Liver (tissue), 8 donors: ENCODE measurements at regions not wholly inside any gene's neighbourhood (a gene's known extent, or its start where the extent isn't known, plus 50 kb on each side); places are given as distances from the start of the nearest gene placed in this dataset.
"Not testable (repeated sequence)": the region's sequence is repeated elsewhere in the genome, so short reads cannot be mapped to it uniquely, and the experiment has no call there.

Source experiments
- DNase-seq: peaks from one replicate; pipeline ENCODE4 v3.0.0-alpha.2; 2017; ENCODE audit warnings: low spot score
- H3K27ac ChIP-seq, 2 donors: one replicate each; pipeline ENCODE4 v1.7.0; 2013; ENCODE audit warnings: inconsistent platforms in 2 of 2, low read length in 2 of 2, control low read depth in 1 of 2, low read depth in 1 of 2, mild to moderate bottlenecking in 1 of 2
- H3K27me3 ChIP-seq, 4 donors: one replicate each; pipeline versions ENCODE4 v1.6.1 to v1.7.0; 2013; ENCODE audit warnings: low read length in 3 of 4, inconsistent platforms in 1 of 4, mild to moderate bottlenecking in 1 of 4, moderate library complexity in 1 of 4; ENCODE audit not compliant: control insufficient read depth in 4 of 4, insufficient read depth in 4 of 4
- H3K36me3 ChIP-seq, 4 donors: one replicate each; pipeline versions ENCODE4 v1.6.1 to v1.7.0; 2013; ENCODE audit warnings: low read length in 3 of 4, mild to moderate bottlenecking in 3 of 4, low read depth in 1 of 4, moderate library complexity in 1 of 4; ENCODE audit not compliant: control insufficient read depth in 4 of 4, insufficient read depth in 3 of 4
- H3K4me1 ChIP-seq, 4 donors: one replicate each; pipeline versions ENCODE4 v1.6.1 to v1.7.0; 2013; ENCODE audit warnings: low read length in 3 of 4, mild to moderate bottlenecking in 3 of 4, moderate library complexity in 1 of 4; ENCODE audit not compliant: control insufficient read depth in 4 of 4, insufficient read depth in 4 of 4
- H3K4me3 ChIP-seq, 3 donors: one replicate each; pipeline versions ENCODE4 v1.6.1 to v1.7.0; 2013; ENCODE audit warnings: low read length in 3 of 3, control low read depth in 1 of 3, low read depth in 1 of 3, mild to moderate bottlenecking in 1 of 3
- H3K9ac ChIP-seq, 2 donors: one replicate each; pipeline ENCODE4 v1.7.0; 2013; ENCODE audit warnings: low read length in 2 of 2, mild to moderate bottlenecking in 2 of 2, moderate library complexity in 2 of 2, control low read depth in 1 of 2, low read depth in 1 of 2
- H3K9me3 ChIP-seq, 4 donors: one replicate each; pipeline versions ENCODE4 v1.6.1 to v1.7.0; 2013; ENCODE audit warnings: low read length in 3 of 4; ENCODE audit not compliant: control insufficient read depth in 4 of 4
- EGR1 ChIP-seq, 2 donors: IDR thresholded peaks; 2 replicates each; pipeline ENCODE4 v1.6.1; 2016 to 2018; ENCODE audit warnings: antibody characterized with exemption in 2 of 2, low read depth in 2 of 2
- FOXA1 ChIP-seq: IDR thresholded peaks from 2 replicates; pipeline ENCODE4 v1.6.1; 2016; ENCODE audit warnings: antibody characterized with exemption
- FOXA2 ChIP-seq: IDR thresholded peaks from 2 replicates; pipeline ENCODE4 v1.6.1; 2016; ENCODE audit warnings: antibody characterized with exemption
- GABPA ChIP-seq, 2 donors: IDR thresholded peaks in 1 of 2; conservative IDR thresholded peaks in 1 of 2; 2 replicates each; pipeline ENCODE4 v1.6.1; 2016; ENCODE audit warnings: antibody characterized with exemption in 2 of 2, mild to moderate bottlenecking in 1 of 2, moderate library complexity in 1 of 2
- HNF4A ChIP-seq, 2 donors: conservative IDR thresholded peaks; 2 replicates each; pipeline ENCODE4 v1.6.1; 2016; ENCODE audit warnings: antibody characterized with exemption in 2 of 2, mild to moderate bottlenecking in 2 of 2
- HNF4G ChIP-seq: IDR thresholded peaks from 2 replicates; pipeline ENCODE4 v1.6.1; 2016; ENCODE audit warnings: antibody characterized with exemption
- JUND ChIP-seq, 2 donors: IDR thresholded peaks; 2 replicates each; pipeline ENCODE4 v1.6.1; 2016; ENCODE audit warnings: antibody characterized with exemption in 2 of 2
- NR2F2 ChIP-seq: IDR thresholded peaks from 2 replicates; pipeline ENCODE4 v1.6.1; 2016; ENCODE audit warnings: antibody characterized with exemption
- RAD21 ChIP-seq, 2 donors: IDR thresholded peaks; 2 replicates each; pipeline ENCODE4 v1.6.1; 2016; ENCODE audit warnings: antibody characterized with exemption in 2 of 2, mild to moderate bottlenecking in 2 of 2
- RXRA ChIP-seq, 2 donors: IDR thresholded peaks; 2 replicates each; pipeline ENCODE4 v1.6.1; 2017 to 2018; ENCODE audit warnings: antibody characterized with exemption in 2 of 2, mild to moderate bottlenecking in 1 of 2
- SP1 ChIP-seq: IDR thresholded peaks from 2 replicates; pipeline ENCODE4 v1.6.1; 2018; ENCODE audit warnings: antibody characterized with exemption, mild to moderate bottlenecking
- TAF1 ChIP-seq: conservative IDR thresholded peaks from 2 replicates; pipeline ENCODE4 v1.6.1; 2016; ENCODE audit warnings: antibody characterized with exemption, mild to moderate bottlenecking
- YY1 ChIP-seq: IDR thresholded peaks from 2 replicates; pipeline ENCODE4 v1.6.1; 2016; ENCODE audit warnings: antibody characterized with exemption, mild to moderate bottlenecking
- WGBS: extraction: QIAGEN DNeasy Blood & Tissue Kit; methylation state at CpG from one replicate; pipeline ENCODE4 v1.1.7; 2013; 5-methylcytosine and 5-hydroxymethylcytosine counted together
- TF ChIP-seq, protein P1 (sequence below): IDR thresholded peaks from 2 replicates; pipeline ENCODE4 v1.6.1; 2016; ENCODE audit warnings: antibody characterized with exemption
- TF ChIP-seq, protein P2 (sequence below): IDR thresholded peaks from 2 replicates; pipeline ENCODE4 v1.6.1; 2016; ENCODE audit warnings: antibody characterized with exemption
- TF ChIP-seq, protein P3 (sequence below): IDR thresholded peaks from 2 replicates; pipeline ENCODE4 v1.6.1; 2016; ENCODE audit warnings: antibody characterized with exemption
- TF ChIP-seq, protein P4 (sequence below): IDR thresholded peaks from 2 replicates; pipeline ENCODE4 v1.6.1; 2016; ENCODE audit warnings: antibody characterized with exemption, mild to moderate bottlenecking
- TF ChIP-seq, protein P5 (sequence below): fragments of 150-350 bp; IDR thresholded peaks from 2 replicates; pipeline ENCODE4 v1.5.1; 2017; ENCODE audit warnings: improper control_type of control experiment, low read depth, low read length; ENCODE audit not compliant: missing input control
- donor health status: healthy.
- donor health status: healthy.
- donor health status: healthy.
- donor health status: healthy.
- donor health status: healthy.

DNA sequence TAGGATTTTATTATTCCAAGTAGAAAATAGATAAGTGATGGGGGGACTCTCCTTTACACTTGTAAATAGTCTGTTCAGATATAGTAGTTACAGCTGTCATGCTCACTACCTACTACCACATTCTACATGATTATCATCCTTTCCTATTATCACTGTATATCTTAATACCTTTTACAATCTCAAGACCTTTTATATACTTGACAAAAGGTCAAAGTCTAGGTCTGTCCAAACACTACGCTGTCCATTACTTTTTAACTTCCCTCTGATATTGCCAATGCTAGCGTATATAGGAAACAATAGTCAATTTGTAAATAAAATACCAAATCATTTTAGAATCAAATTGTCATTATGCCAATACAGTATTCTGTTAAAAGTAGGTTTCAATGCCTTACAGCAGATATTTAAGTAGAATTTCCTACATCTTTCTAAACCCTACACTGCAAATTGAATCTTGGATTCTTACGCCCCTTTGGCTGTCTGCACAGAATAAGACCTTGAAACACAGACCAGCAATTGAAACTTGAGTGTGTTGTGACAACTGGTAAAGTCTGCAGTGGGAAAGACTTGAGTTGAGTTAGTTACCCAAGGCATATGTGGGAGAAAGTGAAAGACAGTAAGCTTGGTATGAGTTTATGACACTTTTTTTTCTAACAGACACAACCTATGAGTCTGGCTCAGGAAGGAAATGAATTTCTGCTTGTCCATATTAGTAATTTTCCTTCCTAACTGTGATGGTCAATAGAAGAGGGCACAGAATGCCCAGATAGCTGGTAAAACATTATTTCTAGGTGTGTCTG lies 827.6 kb upstream of the ACO1 start:
- Histone ChIP-seq H3K9me3 (peaks cover 0 to 2% (median 0%) of the 10 kb centered on the region in 4 donors), H3K27ac (no peak overlapping the region), H3K4me1 (no peaks in the 10 kb centered on the region), H3K27me3 (no peaks in the 10 kb centered on the region), H3K9ac (no peak overlapping the region), H3K36me3 (no peaks in the 10 kb centered on the region), H3K4me3 (no peak overlapping the region)
- DNase-seq = no peak
- 84% methylated on average over 3 of the region's 3 CpGs for WGBS
- no peak for TF ChIP-seq FOXA1
- no peak for TF ChIP-seq RAD21 (IDR thresholded peaks at IDR 0.05)
- no peak for TF ChIP-seq HNF4A (conservative IDR thresholded peaks at IDR 0.05)
- TF ChIP-seq JUND (IDR thresholded peaks at IDR 0.05) = no peak
- no peak for TF ChIP-seq GABPA (IDR thresholded peaks at IDR 0.05 in 1 of 2, conservative IDR thresholded peaks at IDR 0.05 in 1 of 2)
- TF ChIP-seq, protein P1, sequence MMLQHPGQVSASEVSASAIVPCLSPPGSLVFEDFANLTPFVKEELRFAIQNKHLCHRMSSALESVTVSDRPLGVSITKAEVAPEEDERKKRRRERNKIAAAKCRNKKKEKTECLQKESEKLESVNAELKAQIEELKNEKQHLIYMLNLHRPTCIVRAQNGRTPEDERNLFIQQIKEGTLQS = no peak
- TF ChIP-seq RXRA (IDR thresholded peaks at IDR 0.05) = no peak
- TF ChIP-seq, protein P2, sequence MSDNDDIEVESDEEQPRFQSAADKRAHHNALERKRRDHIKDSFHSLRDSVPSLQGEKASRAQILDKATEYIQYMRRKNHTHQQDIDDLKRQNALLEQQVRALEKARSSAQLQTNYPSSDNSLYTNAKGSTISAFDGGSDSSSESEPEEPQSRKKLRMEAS = no peak
- no peak for TF ChIP-seq SP1
- no peak for TF ChIP-seq NR2F2

DNA sequence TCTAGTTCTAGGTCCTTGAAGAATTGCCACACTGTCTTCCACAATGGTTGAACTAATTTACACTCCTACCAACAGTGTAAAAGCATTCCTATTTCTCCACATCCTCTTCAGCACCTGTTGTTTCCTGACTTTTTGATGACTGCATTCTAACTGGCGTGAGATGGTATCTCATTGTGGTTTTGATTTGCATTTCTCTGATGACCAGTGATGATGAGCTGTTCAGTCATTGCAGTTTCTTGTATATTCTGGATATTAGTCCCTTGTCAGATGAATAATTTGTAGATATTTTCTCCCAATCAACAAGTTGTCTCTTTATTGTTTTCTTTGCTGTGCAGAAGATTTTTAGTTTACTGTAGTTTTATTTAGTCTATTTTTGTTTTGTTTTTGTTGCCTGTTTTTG lies 812.3 kb upstream of the ACO1 start:
- H3K27me3 ChIP-seq, H3K27ac ChIP-seq, H3K36me3 ChIP-seq, H3K9me3 ChIP-seq, H3K4me3 ChIP-seq, DNase-seq, H3K9ac ChIP-seq, H3K4me1 ChIP-seq: not testable (repeated sequence)
- 81% methylated on average over 1 of the region's 1 CpG for WGBS

DNA sequence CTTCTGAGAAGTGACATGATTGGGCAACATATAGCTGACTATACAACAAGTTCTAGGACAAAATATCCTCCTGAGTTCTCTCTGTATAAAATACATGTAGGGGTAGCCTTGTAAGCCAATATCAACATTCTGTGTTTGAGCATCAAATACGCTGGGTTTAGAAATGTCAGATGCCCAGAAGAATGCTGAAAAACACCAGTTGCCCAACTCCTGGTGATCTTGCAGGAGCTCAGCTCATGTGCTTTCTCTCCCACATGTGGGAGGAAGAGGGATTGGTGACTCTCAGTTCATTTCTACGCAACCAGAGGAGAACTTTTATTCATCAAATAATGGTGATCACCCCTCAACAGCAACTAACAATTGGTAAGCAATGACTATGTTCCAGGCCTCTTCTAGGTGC lies 810.9 kb upstream of the ACO1 start:
- Histone ChIP-seq H3K9ac (no peak overlapping the region), H3K27me3 (no peaks in the 10 kb centered on the region), H3K36me3 (no peaks in the 10 kb centered on the region), H3K9me3 (no peaks in the 10 kb centered on the region), H3K27ac (no peak overlapping the region), H3K4me3 (no peak overlapping the region), H3K4me1 (peaks cover 0 to 2% (median 0%) of the 10 kb centered on the region in 4 donors)
- 81% methylated on average over 2 of the region's 2 CpGs for WGBS
- no peak for DNase-seq
- no peak for TF ChIP-seq TAF1
- TF ChIP-seq SP1 = no peak
- TF ChIP-seq FOXA1 = no peak
- TF ChIP-seq RAD21 (IDR thresholded peaks at IDR 0.05) = no peak
- no peak for TF ChIP-seq RXRA (IDR thresholded peaks at IDR 0.05)
- TF ChIP-seq, protein P3, sequence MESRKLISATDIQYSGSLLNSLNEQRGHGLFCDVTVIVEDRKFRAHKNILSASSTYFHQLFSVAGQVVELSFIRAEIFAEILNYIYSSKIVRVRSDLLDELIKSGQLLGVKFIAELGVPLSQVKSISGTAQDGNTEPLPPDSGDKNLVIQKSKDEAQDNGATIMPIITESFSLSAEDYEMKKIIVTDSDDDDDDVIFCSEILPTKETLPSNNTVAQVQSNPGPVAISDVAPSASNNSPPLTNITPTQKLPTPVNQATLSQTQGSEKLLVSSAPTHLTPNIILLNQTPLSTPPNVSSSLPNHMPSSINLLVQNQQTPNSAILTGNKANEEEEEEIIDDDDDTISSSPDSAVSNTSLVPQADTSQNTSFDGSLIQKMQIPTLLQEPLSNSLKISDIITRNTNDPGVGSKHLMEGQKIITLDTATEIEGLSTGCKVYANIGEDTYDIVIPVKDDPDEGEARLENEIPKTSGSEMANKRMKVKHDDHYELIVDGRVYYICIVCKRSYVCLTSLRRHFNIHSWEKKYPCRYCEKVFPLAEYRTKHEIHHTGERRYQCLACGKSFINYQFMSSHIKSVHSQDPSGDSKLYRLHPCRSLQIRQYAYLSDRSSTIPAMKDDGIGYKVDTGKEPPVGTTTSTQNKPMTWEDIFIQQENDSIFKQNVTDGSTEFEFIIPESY = no peak
- TF ChIP-seq, protein P2 = no peak
- TF ChIP-seq, protein P4, sequence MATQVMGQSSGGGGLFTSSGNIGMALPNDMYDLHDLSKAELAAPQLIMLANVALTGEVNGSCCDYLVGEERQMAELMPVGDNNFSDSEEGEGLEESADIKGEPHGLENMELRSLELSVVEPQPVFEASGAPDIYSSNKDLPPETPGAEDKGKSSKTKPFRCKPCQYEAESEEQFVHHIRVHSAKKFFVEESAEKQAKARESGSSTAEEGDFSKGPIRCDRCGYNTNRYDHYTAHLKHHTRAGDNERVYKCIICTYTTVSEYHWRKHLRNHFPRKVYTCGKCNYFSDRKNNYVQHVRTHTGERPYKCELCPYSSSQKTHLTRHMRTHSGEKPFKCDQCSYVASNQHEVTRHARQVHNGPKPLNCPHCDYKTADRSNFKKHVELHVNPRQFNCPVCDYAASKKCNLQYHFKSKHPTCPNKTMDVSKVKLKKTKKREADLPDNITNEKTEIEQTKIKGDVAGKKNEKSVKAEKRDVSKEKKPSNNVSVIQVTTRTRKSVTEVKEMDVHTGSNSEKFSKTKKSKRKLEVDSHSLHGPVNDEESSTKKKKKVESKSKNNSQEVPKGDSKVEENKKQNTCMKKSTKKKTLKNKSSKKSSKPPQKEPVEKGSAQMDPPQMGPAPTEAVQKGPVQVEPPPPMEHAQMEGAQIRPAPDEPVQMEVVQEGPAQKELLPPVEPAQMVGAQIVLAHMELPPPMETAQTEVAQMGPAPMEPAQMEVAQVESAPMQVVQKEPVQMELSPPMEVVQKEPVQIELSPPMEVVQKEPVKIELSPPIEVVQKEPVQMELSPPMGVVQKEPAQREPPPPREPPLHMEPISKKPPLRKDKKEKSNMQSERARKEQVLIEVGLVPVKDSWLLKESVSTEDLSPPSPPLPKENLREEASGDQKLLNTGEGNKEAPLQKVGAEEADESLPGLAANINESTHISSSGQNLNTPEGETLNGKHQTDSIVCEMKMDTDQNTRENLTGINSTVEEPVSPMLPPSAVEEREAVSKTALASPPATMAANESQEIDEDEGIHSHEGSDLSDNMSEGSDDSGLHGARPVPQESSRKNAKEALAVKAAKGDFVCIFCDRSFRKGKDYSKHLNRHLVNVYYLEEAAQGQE = no peak
- TF ChIP-seq, protein P1 = no peak
- no peak for TF ChIP-seq GABPA (IDR thresholded peaks at IDR 0.05 in 1 of 2, conservative IDR thresholded peaks at IDR 0.05 in 1 of 2)
- TF ChIP-seq NR2F2 = no peak
- no peak for TF ChIP-seq JUND (IDR thresholded peaks at IDR 0.05)
- TF ChIP-seq HNF4G = no peak
- TF ChIP-seq EGR1 (IDR thresholded peaks at IDR 0.05; ENCODE audit: low read depth in 2 of 2) = no peak
- no peak for TF ChIP-seq HNF4A (conservative IDR thresholded peaks at IDR 0.05)
- TF ChIP-seq, protein P5, sequence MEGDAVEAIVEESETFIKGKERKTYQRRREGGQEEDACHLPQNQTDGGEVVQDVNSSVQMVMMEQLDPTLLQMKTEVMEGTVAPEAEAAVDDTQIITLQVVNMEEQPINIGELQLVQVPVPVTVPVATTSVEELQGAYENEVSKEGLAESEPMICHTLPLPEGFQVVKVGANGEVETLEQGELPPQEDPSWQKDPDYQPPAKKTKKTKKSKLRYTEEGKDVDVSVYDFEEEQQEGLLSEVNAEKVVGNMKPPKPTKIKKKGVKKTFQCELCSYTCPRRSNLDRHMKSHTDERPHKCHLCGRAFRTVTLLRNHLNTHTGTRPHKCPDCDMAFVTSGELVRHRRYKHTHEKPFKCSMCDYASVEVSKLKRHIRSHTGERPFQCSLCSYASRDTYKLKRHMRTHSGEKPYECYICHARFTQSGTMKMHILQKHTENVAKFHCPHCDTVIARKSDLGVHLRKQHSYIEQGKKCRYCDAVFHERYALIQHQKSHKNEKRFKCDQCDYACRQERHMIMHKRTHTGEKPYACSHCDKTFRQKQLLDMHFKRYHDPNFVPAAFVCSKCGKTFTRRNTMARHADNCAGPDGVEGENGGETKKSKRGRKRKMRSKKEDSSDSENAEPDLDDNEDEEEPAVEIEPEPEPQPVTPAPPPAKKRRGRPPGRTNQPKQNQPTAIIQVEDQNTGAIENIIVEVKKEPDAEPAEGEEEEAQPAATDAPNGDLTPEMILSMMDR = no peak
- no peak for TF ChIP-seq YY1
- TF ChIP-seq FOXA2 = no peak
